Aorta (tissue), 5 donors: ENCODE measurements at regions not wholly inside any gene's neighbourhood (a gene's known extent, or its start where the extent isn't known, plus 50 kb on each side); places are given as distances from the start of the nearest gene placed in this dataset.

Experiments
- ATAC-seq: fragments of 200-7000 bp; cut with Tn5 transposase; one replicate; pipeline ENCODE4 v1.9.1; 2022; ENCODE audit warnings: moderate library complexity; ENCODE audit not compliant: low FRiP score
- DNase-seq, 2 donors: peaks; one replicate each; pipeline ENCODE4 v3.0.0-alpha.2; 2020
- H3K27ac ChIP-seq, 2 donors: one replicate each; pipeline ENCODE4 v1.5.1; 2013; ENCODE audit warnings: low read length in 2 of 2, mild to moderate bottlenecking in 2 of 2, moderate library complexity in 2 of 2, control low read depth in 1 of 2, inconsistent platforms in 1 of 2, low read depth in 1 of 2
- H3K27me3 ChIP-seq, 2 donors: one replicate each; pipeline ENCODE4 v1.6.1; 2013; ENCODE audit warnings: control low read depth in 1 of 2, low read length in 1 of 2, mild to moderate bottlenecking in 1 of 2, moderate library complexity in 1 of 2; ENCODE audit not compliant: insufficient read depth in 2 of 2, control insufficient read depth in 1 of 2
- H3K36me3 ChIP-seq, 2 donors: one replicate each; pipeline ENCODE4 v1.6.1; 2013; ENCODE audit warnings: control low read depth in 1 of 2, low read length in 1 of 2, mild to moderate bottlenecking in 1 of 2; ENCODE audit not compliant: insufficient read depth in 2 of 2, control insufficient read depth in 1 of 2
- H3K4me1 ChIP-seq, 2 donors: one replicate each; pipeline ENCODE4 v1.6.1; 2013; ENCODE audit warnings: low read length in 2 of 2, control low read depth in 1 of 2, mild to moderate bottlenecking in 1 of 2, moderate library complexity in 1 of 2; ENCODE audit not compliant: insufficient read depth in 2 of 2, control insufficient read depth in 1 of 2
- H3K4me3 ChIP-seq, 2 donors: one replicate each; pipeline ENCODE4 v1.5.1; 2013; ENCODE audit warnings: low read length in 2 of 2, control low read depth in 1 of 2, mild to moderate bottlenecking in 1 of 2
- H3K9me3 ChIP-seq: one replicate; pipeline ENCODE4 v1.6.1; 2013; ENCODE audit warnings: mild to moderate bottlenecking, low read length; ENCODE audit not compliant: control insufficient read depth
- WGBS, 2 donors: extraction: QIAGEN DNeasy Blood & Tissue Kit; methylation state at CpG; one replicate each; pipeline ENCODE4 v1.1.7; 2013; 5-methylcytosine and 5-hydroxymethylcytosine counted together
- intact Hi-C, 2 donors: fragments of 100-400 bp; cut with DNase I; formaldehyde crosslinking; loops; one replicate each; pipeline versions ENCODE4 v1.14.2 to v1.15.0; 2022
- donor health status: healthy with polysubstance abuse.
- donor health status: Bipolar disorder and iron deficiency.
- donor health status: DM: no; HTN: no; CAD: no.
- donor health status: DM: no; HTN: no; CAD: no.
- donor health status: DM: yes; HTN: yes; CAD: no.

DNA sequence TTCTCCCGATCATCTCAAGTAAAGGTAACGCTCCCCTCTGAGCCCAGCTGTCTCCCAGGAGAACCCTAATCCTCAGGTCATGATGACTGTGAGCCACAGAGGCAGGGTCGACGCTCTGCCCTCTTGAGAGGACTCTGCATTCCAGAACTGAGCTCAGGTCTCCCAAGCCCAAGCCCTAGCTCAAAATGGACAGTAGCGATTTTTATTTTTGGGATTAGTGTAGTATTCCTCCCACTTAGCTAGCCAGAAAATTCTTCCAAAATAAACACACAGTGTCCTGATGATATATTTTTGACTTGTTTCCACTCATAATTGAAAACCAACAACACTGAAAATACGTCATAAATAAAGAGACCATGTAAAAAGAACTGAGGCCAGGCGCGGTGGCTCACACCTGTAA lies 462.0 kb upstream of the MGMT start:
- intact Hi-C loops, result no loop called here
- H3K27me3 ChIP-seq, result no peaks in the 10 kb centered on the region
- H3K36me3 ChIP-seq, result no peaks in the 10 kb centered on the region
- no peak for ATAC-seq
- no peaks in the 10 kb centered on the region for H3K4me1 ChIP-seq
- no peak overlapping the region for H3K27ac ChIP-seq
- H3K4me3 ChIP-seq, result no peak overlapping the region
- H3K9me3 ChIP-seq, result no peaks in the 10 kb centered on the region
- no peak for DNase-seq
- WGBS, 2 donors, result 78 to 79% methylated on average over 8 of the region's 8 CpGs

DNA sequence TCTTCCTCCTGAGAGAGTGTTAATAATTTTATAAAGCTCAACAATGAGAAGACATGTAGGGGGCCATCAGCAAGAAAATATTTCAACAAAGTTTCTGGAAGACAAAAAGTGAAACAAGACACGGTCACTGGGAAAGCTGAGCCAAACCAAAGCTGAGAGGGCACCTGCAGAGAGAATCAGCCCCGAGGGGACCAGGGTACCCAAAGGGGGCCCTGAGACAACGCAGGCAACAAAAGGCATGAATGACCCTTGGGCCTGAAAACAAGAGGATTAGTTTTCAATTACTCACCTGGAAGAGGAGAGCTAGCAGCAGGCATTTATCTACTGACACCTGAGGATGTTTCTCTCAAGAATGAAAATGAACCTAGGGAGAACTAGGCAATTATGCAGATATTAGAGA lies 461.2 kb upstream of the MGMT start:
- H3K27me3 ChIP-seq, result no peaks in the 10 kb centered on the region
- H3K4me1 ChIP-seq, result no peaks in the 10 kb centered on the region
- ATAC-seq, result no peak
- no peaks in the 10 kb centered on the region for H3K36me3 ChIP-seq
- DNase-seq, result no peak
- no peak overlapping the region for H3K4me3 ChIP-seq
- H3K27ac ChIP-seq, result no peak overlapping the region
- WGBS, 2 donors, result 67 to 72% methylated on average over 3 of the region's 3 CpGs
- intact Hi-C loops, result no loop called here
- no peaks in the 10 kb centered on the region for H3K9me3 ChIP-seq

DNA sequence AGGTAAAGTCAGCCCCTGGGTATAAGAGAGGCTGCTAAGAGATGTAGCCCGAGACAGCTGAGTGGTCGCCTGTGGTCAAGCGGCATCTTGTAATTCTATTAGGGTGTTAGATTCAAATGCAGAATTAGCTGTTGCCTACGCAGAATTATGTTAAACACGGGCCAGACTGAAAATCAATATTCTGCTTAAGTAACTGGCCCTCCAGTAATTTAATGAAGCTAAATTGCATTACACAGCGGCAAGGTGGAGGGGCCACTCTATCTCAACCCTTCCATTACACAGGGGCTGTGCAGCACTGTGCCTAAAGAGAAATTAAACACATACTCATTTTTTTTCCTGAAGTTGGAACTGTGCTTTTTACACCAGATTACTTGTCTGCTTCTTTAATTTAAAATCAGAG lies 448.5 kb upstream of the MGMT start:
- H3K36me3 ChIP-seq, result no peaks in the 10 kb centered on the region
- H3K4me1 ChIP-seq, result no peaks in the 10 kb centered on the region
- ATAC-seq, result no peak
- no peaks in the 10 kb centered on the region for H3K9me3 ChIP-seq
- intact Hi-C loops, result no loop called here
- WGBS, 2 donors, result 94 to 96% methylated on average over 6 of the region's 6 CpGs
- no peak for DNase-seq
- peaks cover 0 to 4% of the 10 kb centered on the region in 2 donors for H3K27me3 ChIP-seq
- no peak overlapping the region for H3K27ac ChIP-seq
- no peak overlapping the region for H3K4me3 ChIP-seq

DNA sequence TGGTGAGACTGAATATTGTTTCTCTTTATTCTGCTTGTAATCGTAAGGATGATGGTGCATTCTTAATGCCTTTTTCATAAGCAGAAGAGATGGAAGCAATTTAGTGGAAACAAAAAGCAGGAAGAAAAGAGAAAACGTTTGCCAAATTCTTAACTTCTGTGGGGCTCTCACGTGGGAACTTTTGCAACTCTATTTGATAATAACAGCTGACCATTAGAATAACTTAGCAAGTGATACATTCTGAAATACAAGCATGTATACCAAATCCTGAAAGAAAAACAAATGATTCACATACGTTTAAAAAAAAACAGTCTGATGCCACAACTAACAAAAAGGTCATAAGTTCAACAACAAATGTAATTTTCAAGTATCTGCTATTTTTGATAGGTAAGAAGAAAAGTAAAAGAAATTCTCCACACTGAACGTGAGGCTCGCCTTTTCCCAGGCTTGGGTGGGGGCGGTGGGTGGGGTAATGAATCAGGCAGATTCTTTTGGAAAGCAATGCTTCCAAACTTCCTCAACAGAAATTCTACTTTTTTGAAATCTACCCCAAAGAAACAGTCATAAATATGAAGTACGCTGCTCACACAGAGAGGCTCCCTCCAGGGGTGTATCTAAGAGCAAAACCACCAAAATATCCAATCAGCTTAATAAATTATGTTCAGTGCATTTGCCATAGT lies 446.2 kb upstream of the MGMT start:
- WGBS, 2 donors, result 59 to 61% methylated on average over 8 of the region's 8 CpGs
- ATAC-seq (no peak), DNase-seq (no peak)
- Histone ChIP-seq H3K27me3 (peaks cover 0 to 4% of the 10 kb centered on the region in 2 donors), H3K27ac (no peak overlapping the region), H3K9me3 (no peaks in the 10 kb centered on the region), H3K36me3 (no peaks in the 10 kb centered on the region), H3K4me1 (no peaks in the 10 kb centered on the region), H3K4me3 (no peak overlapping the region)
- intact Hi-C loops, result no loop called here

DNA sequence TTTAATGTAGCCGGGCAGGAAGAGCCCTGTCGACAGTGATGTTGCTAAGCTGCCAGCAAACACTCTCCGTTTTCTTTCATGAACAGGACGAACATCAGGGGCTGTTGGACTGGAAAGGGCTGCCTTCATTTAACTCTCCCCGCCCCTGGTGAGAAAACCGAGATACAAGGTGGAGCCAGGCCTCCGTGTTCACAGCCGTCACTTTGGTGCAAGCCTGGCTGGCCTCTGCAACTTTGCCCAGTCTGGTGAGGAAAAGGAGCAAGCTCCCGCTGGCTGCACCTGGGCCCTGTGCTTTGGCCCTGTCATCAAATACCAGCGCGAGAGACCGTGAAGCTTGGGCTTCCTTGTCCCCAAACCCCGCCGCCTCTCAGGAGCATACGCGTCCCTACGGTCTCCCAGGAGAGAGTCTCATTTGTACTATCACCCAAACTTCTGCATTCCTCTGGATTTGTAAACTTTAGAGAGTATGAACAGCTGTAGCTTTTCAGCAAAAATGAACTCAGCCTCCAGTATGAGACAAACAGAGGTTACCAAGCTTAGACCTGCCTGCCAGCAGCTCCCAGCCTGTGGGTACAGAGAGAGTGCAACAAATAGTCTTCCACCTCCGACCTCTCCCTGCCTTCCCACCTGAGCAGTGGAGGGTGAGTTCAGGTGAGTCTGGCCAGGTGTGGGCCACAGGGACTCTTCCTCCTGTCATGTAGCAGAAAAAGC lies 445.3 kb upstream of the MGMT start:
- DNase-seq (no peak), ATAC-seq (no peak)
- Histone ChIP-seq H3K27ac (no peak overlapping the region), H3K9me3 (no peaks in the 10 kb centered on the region), H3K4me3 (no peak overlapping the region), H3K36me3 (no peaks in the 10 kb centered on the region), H3K4me1 (no peaks in the 10 kb centered on the region), H3K27me3 (no peaks in the 10 kb centered on the region)
- intact Hi-C loops, result no loop called here
- WGBS, 2 donors, result 39 to 42% methylated on average over 18 of the region's 18 CpGs

DNA sequence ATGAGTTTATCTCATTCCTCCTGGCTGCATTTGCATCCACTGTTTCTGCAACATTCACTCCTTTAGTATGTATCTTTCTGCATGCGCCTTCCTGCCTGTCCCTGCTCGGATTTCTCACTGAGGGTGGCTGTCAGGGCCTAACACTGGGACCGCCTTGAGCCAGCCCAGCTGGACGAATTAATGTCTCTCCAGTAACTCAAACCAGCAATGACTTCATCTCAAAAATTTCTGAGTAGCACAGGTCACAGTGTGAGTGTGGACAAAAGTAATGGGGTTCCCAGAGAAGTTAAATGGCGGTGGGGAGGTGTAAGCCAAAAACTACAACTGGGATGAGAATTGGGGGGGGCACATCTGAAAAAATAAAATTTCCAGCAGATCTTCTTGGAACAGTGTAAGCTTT lies 444.0 kb upstream of the MGMT start:
- WGBS, 2 donors, result 64 to 67% methylated on average over 5 of the region's 5 CpGs

DNA sequence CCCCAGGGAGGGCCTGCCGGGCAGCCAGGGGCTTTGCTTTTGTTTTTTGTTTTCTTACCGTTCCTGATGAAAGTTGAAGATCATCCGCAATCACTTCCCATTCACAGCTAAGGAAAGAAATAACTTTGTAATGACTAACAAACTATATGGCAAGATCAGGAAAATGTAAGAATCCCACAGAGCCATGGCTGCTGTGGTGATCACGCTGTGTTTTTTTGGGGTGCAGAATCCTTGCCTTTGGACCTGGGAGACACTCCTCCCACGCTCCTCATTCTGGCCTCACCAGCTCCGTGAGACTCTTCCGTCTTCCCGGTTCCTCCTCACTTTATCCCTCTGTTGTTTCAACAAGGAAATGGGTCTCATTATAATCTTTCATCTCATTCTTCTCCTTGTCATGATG lies 443.0 kb upstream of the MGMT start:
- Histone ChIP-seq H3K36me3 (no peaks in the 10 kb centered on the region), H3K27me3 (no peaks in the 10 kb centered on the region), H3K4me1 (no peaks in the 10 kb centered on the region), H3K4me3 (no peak overlapping the region), H3K9me3 (no peaks in the 10 kb centered on the region), H3K27ac (no peak overlapping the region)
- intact Hi-C loops, result no loop called here
- DNase-seq (no peak), ATAC-seq (no peak)
- 91 to 93% methylated on average over 8 of the region's 8 CpGs for WGBS, 2 donors

More for the DNA sequence above, 444.0 kb upstream of the MGMT start:
- Histone ChIP-seq H3K27me3 (no peaks in the 10 kb centered on the region), H3K36me3 (no peaks in the 10 kb centered on the region), H3K4me1 (no peaks in the 10 kb centered on the region), H3K27ac (no peak overlapping the region), H3K4me3 (no peak overlapping the region), H3K9me3 (no peaks in the 10 kb centered on the region)
- no peak for ATAC-seq
- intact Hi-C loops, result no loop called here
- DNase-seq, result no peak

DNA sequence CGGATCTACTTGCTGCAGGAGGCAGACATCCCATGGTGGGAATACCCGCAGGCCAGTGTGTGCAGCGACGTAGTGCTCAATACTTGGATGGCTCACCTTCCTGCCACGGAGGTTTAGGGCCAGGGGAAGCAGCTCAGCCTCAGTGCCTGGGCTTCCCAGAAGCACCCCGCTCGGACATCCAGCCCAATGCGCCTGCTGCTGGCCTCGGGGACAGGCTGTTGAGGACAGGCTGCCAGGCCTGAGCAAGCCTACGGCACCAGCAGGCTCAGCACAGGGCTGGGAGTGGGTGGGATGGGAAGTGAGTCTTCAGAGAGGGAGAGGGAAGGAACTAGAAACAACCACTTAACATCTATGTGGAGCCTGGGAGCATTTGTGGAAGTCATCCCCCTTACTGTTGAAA lies 441.3 kb upstream of the MGMT start:
- intact Hi-C loops, result no loop called here
- Histone ChIP-seq H3K27me3 (no peaks in the 10 kb centered on the region), H3K4me3 (no peak overlapping the region), H3K9me3 (no peaks in the 10 kb centered on the region), H3K27ac (no peak overlapping the region), H3K36me3 (no peaks in the 10 kb centered on the region), H3K4me1 (no peaks in the 10 kb centered on the region)
- no peak for ATAC-seq
- no peak for DNase-seq
- 87 to 90% methylated on average over 9 to 10 of the region's 10 CpGs for WGBS, 2 donors

DNA sequence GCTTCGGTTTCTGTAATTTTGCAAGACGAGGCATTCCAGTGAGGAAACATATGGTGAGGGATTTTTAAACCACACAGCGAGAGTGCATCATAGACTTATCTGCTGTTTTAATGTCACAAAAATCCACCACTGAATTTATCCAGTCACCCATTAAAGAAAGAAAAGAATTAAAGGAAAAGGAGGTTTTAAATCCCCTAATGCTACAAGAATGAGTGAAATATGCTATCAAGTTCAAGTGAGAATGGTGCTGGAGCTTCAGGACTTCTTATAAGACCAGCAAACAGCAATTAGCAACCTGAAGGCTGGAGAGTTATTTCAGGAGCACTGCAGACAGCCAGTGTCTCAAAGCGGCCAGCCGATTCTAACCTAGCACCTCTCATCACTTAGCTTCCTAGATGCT lies 439.1 kb upstream of the MGMT start:
- ATAC-seq (no peak), DNase-seq (no peak)
- H3K4me3 ChIP-seq, result no peak overlapping the region
- H3K9me3 ChIP-seq, result no peaks in the 10 kb centered on the region
- intact Hi-C loops, result no loop called here
- no peaks in the 10 kb centered on the region for H3K4me1 ChIP-seq
- WGBS, 2 donors, result 65 to 75% methylated on average over 5 of the region's 5 CpGs
- H3K27me3 ChIP-seq, result no peaks in the 10 kb centered on the region
- H3K36me3 ChIP-seq, result no peaks in the 10 kb centered on the region
- no peak overlapping the region for H3K27ac ChIP-seq
